Ishikawa (cell line): ENCODE measurements at regions not wholly inside any gene's neighbourhood (a gene's known extent, or its start where the extent isn't known, plus 50 kb on each side); places are given as distances from the start of the nearest gene placed in this dataset.

ENCODE experiments used
- CEBPB ChIP-seq: IDR thresholded peaks from 2 replicates; pipeline ENCODE4 v1.6.1; 2012
- CREB1 ChIP-seq: IDR thresholded peaks from 2 replicates; pipeline ENCODE4 v1.6.1; 2012; ENCODE audit warnings: low read depth
- EGR1 ChIP-seq: IDR thresholded peaks from 2 replicates; pipeline ENCODE4 v1.6.1; 2012
- EP300 ChIP-seq: IDR thresholded peaks from 2 replicates; pipeline ENCODE4 v1.6.1; 2012; ENCODE audit warnings: borderline replicate concordance
- FOXM1 ChIP-seq: IDR thresholded peaks from 2 replicates; pipeline ENCODE4 v1.6.1; 2012; ENCODE audit warnings: low read depth, borderline replicate concordance
- NFIC ChIP-seq: IDR thresholded peaks from 2 replicates; pipeline ENCODE4 v1.6.1; 2012
- RAD21 ChIP-seq: IDR thresholded peaks from 2 replicates; pipeline ENCODE4 v1.6.1; 2012; ENCODE audit warnings: low read depth
- TAF1 ChIP-seq: IDR thresholded peaks from 2 replicates; pipeline ENCODE4 v1.6.1; 2012; ENCODE audit warnings: low read depth, mild to moderate bottlenecking
- TCF12 ChIP-seq: IDR thresholded peaks from 2 replicates; pipeline ENCODE4 v1.6.1; 2012; ENCODE audit warnings: low read depth
- TEAD4 ChIP-seq: IDR thresholded peaks from 2 replicates; pipeline ENCODE4 v1.6.1; 2012
- YY1 ChIP-seq: IDR thresholded peaks from 2 replicates; pipeline ENCODE4 v1.6.1; 2012; ENCODE audit warnings: low read depth
- ZBTB7A ChIP-seq: IDR thresholded peaks from 2 replicates; pipeline ENCODE4 v1.6.1; 2012; ENCODE audit warnings: low read depth
- TF ChIP-seq, protein P1 (sequence below): IDR thresholded peaks from 2 replicates; pipeline ENCODE4 v1.6.1; 2012
- TF ChIP-seq, protein P2 (sequence below): IDR thresholded peaks from 2 replicates; pipeline ENCODE4 v1.6.1; 2012
- TF ChIP-seq, protein P3 (sequence below): IDR thresholded peaks from 2 replicates; pipeline ENCODE4 v1.6.1; 2012; ENCODE audit warnings: low read depth, mild to moderate bottlenecking

DNA sequence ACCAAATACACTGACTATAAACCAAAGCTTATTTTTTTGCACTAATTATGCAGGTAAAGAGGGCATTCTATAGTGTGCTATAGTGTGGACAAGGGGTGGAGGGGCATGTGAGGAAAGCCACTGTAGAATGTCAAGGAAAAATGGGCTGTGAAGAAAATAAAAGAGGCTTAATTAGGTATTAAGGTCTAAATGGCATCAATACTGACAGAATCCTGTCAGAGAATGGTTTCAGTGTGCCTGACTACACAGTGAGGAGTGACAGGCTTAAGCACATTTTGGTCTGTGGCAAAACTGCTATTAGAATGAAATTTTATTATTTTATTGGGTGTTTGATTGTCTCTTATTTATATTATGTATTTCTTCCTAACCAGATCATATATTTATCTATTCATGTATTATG, 787.6 kb upstream of the CELF4 start:
- TF ChIP-seq TCF12 (no peak), TEAD4 (no peak), YY1 (no peak), EGR1 (no peak), ZBTB7A (no peak), EP300 (no peak), FOXM1 (no peak), CREB1 (no peak), TAF1 (no peak), NFIC (no peak), RAD21 (no peak), CEBPB (no peak)
- TF ChIP-seq, protein P1, sequence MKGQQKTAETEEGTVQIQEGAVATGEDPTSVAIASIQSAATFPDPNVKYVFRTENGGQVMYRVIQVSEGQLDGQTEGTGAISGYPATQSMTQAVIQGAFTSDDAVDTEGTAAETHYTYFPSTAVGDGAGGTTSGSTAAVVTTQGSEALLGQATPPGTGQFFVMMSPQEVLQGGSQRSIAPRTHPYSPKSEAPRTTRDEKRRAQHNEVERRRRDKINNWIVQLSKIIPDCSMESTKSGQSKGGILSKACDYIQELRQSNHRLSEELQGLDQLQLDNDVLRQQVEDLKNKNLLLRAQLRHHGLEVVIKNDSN: no peak
- TF ChIP-seq, protein P2, sequence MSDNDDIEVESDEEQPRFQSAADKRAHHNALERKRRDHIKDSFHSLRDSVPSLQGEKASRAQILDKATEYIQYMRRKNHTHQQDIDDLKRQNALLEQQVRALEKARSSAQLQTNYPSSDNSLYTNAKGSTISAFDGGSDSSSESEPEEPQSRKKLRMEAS: no peak
- TF ChIP-seq, protein P3, sequence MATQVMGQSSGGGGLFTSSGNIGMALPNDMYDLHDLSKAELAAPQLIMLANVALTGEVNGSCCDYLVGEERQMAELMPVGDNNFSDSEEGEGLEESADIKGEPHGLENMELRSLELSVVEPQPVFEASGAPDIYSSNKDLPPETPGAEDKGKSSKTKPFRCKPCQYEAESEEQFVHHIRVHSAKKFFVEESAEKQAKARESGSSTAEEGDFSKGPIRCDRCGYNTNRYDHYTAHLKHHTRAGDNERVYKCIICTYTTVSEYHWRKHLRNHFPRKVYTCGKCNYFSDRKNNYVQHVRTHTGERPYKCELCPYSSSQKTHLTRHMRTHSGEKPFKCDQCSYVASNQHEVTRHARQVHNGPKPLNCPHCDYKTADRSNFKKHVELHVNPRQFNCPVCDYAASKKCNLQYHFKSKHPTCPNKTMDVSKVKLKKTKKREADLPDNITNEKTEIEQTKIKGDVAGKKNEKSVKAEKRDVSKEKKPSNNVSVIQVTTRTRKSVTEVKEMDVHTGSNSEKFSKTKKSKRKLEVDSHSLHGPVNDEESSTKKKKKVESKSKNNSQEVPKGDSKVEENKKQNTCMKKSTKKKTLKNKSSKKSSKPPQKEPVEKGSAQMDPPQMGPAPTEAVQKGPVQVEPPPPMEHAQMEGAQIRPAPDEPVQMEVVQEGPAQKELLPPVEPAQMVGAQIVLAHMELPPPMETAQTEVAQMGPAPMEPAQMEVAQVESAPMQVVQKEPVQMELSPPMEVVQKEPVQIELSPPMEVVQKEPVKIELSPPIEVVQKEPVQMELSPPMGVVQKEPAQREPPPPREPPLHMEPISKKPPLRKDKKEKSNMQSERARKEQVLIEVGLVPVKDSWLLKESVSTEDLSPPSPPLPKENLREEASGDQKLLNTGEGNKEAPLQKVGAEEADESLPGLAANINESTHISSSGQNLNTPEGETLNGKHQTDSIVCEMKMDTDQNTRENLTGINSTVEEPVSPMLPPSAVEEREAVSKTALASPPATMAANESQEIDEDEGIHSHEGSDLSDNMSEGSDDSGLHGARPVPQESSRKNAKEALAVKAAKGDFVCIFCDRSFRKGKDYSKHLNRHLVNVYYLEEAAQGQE: no peak

DNA sequence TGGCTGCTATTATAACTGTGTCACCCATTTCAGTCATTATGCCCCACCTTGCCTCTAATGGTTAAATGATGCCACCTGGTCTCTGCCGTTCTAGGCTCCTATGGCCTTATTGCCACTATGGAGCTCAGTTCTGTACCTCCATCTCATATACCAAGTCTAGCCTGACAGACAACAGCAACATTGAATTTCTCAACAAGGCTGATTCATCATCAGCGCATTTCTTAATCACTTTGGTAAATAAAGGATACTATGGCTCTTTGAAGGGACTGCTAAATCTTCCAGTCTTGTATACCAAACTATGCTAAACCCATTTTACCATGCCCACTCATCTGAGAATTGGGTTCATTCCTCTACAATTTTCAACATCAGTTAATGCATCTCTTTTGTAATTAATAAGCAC, 784.5 kb upstream of the CELF4 start:
- TF ChIP-seq TCF12: no peak
- TF ChIP-seq YY1: no peak
- TF ChIP-seq RAD21: no peak
- TF ChIP-seq, protein P3: no peak
- TF ChIP-seq TEAD4: no peak
- TF ChIP-seq CEBPB: no peak
- TF ChIP-seq EP300: no peak
- TF ChIP-seq, protein P2: no peak
- TF ChIP-seq EGR1: no peak
- TF ChIP-seq ZBTB7A: no peak
- TF ChIP-seq FOXM1: no peak
- TF ChIP-seq, protein P1: no peak
- no peak for TF ChIP-seq CREB1
- no peak for TF ChIP-seq TAF1
- no peak for TF ChIP-seq NFIC

DNA sequence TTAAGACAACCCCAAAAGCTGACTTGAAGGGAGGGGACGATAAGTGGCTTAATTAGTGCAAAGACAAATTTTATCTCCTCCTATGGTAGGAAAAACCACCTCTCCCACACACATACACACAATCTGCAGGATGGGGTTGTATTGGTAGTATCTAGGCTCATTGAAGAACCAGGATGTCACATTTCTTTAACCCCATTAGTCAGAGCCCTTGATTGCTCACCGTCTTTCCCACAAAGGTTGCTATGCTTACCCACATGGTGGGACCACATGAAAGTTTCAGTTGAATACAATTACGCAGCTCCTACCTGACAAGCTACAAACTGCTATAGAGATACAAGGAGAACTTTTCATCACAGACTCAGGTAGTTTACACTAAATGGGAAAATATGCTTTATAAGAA, 765.0 kb upstream of the CELF4 start:
- TF ChIP-seq TCF12 (no peak), ZBTB7A (no peak), TEAD4 (no peak), FOXM1 (no peak), EP300 (no peak), TAF1 (no peak), YY1 (no peak)
- TF ChIP-seq, protein P3: no peak

DNA sequence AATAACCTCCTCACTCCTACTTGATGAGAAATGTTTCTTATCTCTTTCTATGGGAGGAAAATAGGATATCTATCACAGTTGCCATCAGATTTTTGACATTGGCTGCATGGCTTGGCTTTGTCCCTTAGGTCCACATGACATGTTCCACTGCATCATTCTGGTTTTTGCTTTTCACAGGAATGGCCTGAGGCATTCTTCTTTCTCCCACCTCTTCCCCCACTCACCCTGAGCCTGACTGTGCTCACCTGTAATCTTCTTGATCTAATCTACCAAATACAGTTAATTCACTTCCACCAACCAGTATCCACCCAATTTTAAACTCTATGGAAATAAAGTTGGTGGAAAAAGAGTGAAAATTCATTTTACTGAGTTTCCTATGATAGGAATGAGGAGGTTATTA, 763.5 kb upstream of the CELF4 start:
- TF ChIP-seq EGR1: no peak
- no peak for TF ChIP-seq TEAD4
- TF ChIP-seq, protein P3: no peak
- TF ChIP-seq CREB1: no peak
- TF ChIP-seq YY1: no peak
- no peak for TF ChIP-seq CEBPB
- no peak for TF ChIP-seq TCF12
- TF ChIP-seq, protein P2: no peak
- TF ChIP-seq ZBTB7A: no peak
